ENCODE measurements at regions not wholly inside any gene's neighbourhood (a gene's known extent, or its start where the extent isn't known, plus 50 kb on each side); places are given as distances from the start of the nearest gene placed in this dataset.

GRCh38 chr2:221673248-221673647 lies 101.1 kb upstream of the EPHA4 start:
- ATAC-seq (no peak), DNase-seq (ENCODE audit: extremely low read depth in 1 of 4, low spot score in 3 of 4) (no peak), FAIRE-seq (no peak)
- ChIA-PET POLR2A (no interaction called here), CTCF (ENCODE audit: low intra/inter-chr PET ratio) (no interaction called here)
- no peak overlapping the region for H2AFZ ChIP-seq (ENCODE audit: low read depth, low read length)
- no peak overlapping the region for H3K9ac ChIP-seq (ENCODE audit: insufficient read depth in 1 of 2, low read depth in 2 of 2, low read length in 2 of 2)
- intact Hi-C loops (cut with micrococcal nuclease) (no loop called here), in situ Hi-C loops (cut with MboI) (no loop called here)
- no peaks in the 10 kb centered on the region for H3K79me2 ChIP-seq (ENCODE audit: control insufficient read depth, insufficient read depth, low read length)
- H3K9me1 ChIP-seq (ENCODE audit: control insufficient read depth, insufficient read depth, low read length) = no peaks in the 10 kb centered on the region
- no TSS peak for BruUV-seq (replicated peaks)
- H3K4me1 ChIP-seq (replicated peaks in 1 of 2; ENCODE audit: control insufficient read depth in 2 of 2, insufficient read depth in 2 of 2, low read length in 2 of 2) = no peaks in the 10 kb centered on the region
- 0% methylated on average over 1 of the region's 1 CpG for WGBS (ENCODE audit: insufficient coverage, low coverage, missing lambda C conversion rate)
- no peak overlapping the region for H3K4me2 ChIP-seq (ENCODE audit: insufficient read depth, low read length)
- H4K20me1 ChIP-seq (replicated peaks; ENCODE audit: control insufficient read depth, insufficient read depth, low read length) = no peaks in the 10 kb centered on the region
- H3K9me3 ChIP-seq (replicated peaks; ENCODE audit: control insufficient read depth, insufficient read depth, low read depth, low read length) = no peaks in the 10 kb centered on the region
- no peaks in the 10 kb centered on the region for H3K27me3 ChIP-seq (ENCODE audit: control insufficient read depth in 2 of 2, insufficient read depth in 2 of 2, low read length in 2 of 2)
- H3K4me3 ChIP-seq = no peak overlapping the region
- no peaks in the 10 kb centered on the region for H3K36me3 ChIP-seq (ENCODE audit: control insufficient read depth, insufficient read depth, low read length)
- H3K27ac ChIP-seq (ENCODE audit: extremely low read depth, low read depth, low read length) = no peak overlapping the region
- TF ChIP-seq BACH1 (tag; IDR thresholded peaks at IDR 0.05) = no peak
- no peak for TF ChIP-seq ZBTB9 (CRISPR knock-in tag; IDR thresholded peaks at IDR 0.05)
- TF ChIP-seq ZNF696 (CRISPR knock-in tag; conservative IDR thresholded peaks at IDR 0.05) = no peak
- TF ChIP-seq STAT6 (CRISPR knock-in tag; IDR thresholded peaks at IDR 0.05) = no peak
- TF ChIP-seq ARID3A (IDR thresholded peaks at IDR 0.05; ENCODE audit: borderline replicate concordance, low read depth, low read length) = no peak
- TF ChIP-seq ILK (tag; IDR thresholded peaks at IDR 0.05; ENCODE audit: borderline replicate concordance, low read depth) = no peak
- no peak for TF ChIP-seq ZNF507 (tag; conservative IDR thresholded peaks at IDR 0.05)
- no peak for TF ChIP-seq RBM22 (IDR thresholded peaks at IDR 0.05; ENCODE audit: low read depth, low read length, poor library complexity, severe bottlenecking)
- TF ChIP-seq ETS1 (conservative IDR thresholded peaks at IDR 0.05; ENCODE audit: control insufficient read depth, low read depth, low read length) = no peak
- no peak for TF ChIP-seq ZKSCAN8 (CRISPR knock-in tag; IDR thresholded peaks at IDR 0.05)
- no peak for TF ChIP-seq NFIX (CRISPR knock-in tag; IDR thresholded peaks at IDR 0.05; ENCODE audit: low read depth)
- TF ChIP-seq PURB (CRISPR knock-in tag; IDR thresholded peaks at IDR 0.05; ENCODE audit: low read depth) = no peak
- no peak for TF ChIP-seq NFE2 (IDR thresholded peaks at IDR 0.05; ENCODE audit: low read depth)
- no peak for TF ChIP-seq TOE1 (IDR thresholded peaks at IDR 0.05; ENCODE audit: borderline replicate concordance)
- no peak for TF ChIP-seq TOE1 (CRISPR knock-in tag; IDR thresholded peaks at IDR 0.05; ENCODE audit: borderline replicate concordance, low read depth)

Data from K562 (cell line).